B cell (primary cell): ENCODE measurements at regions not wholly inside any gene's neighbourhood (a gene's known extent, or its start where the extent isn't known, plus 50 kb on each side); places are given as distances from the start of the nearest gene placed in this dataset.

Source experiments
- ATAC-seq: fragments of 200-7000 bp; cut with Tn5 transposase; one replicate; pipeline ENCODE4 v1.10.0; 2021; ENCODE audit warnings: low read depth, mild to moderate bottlenecking, moderate number of reproducible peaks, moderate library complexity
- CTCF ChIA-PET: fragments of 350-600 bp; sonication (Branson Sonifier 250); formaldehyde crosslinking; loops from one replicate; lab custom pipeline; 2021; ENCODE audit warnings: antibody characterized with exemption, inconsistent platforms; lab: Charles Lee
- POLR2A ChIA-PET: fragments of 350-600 bp; sonication (Branson Sonifier 250); formaldehyde crosslinking; loops from one replicate; lab custom pipeline; 2021; ENCODE audit warnings: antibody characterized with exemption; lab: Charles Lee
- DNase-seq: peaks from one replicate; pipeline ENCODE4 v3.0.0; 2013
- H2AFZ ChIP-seq: 2 replicates; pipeline ENCODE4 v1.6.1; 2012; ENCODE audit warnings: mild to moderate bottlenecking, low read depth, low read length; ENCODE audit not compliant: insufficient read depth, poor library complexity, severe bottlenecking
- H3K27ac ChIP-seq, 2 donors: 1 replicate in 1 of 2; 2 replicates in 1 of 2; pipeline ENCODE4 v1.5.1; 2012 to 2013; ENCODE audit warnings: low read length in 2 of 2, mild to moderate bottlenecking in 2 of 2, moderate library complexity in 1 of 2
- H3K27me3 ChIP-seq, 4 experiments: fragments of 200-600 bp in 1 of 4; sonication (generic) in 1 of 4; replicated peaks in 1 of 4; 1 replicate in 2 of 4; 2 replicates in 2 of 4; pipeline versions ENCODE4 v1.6.1 to v1.7.0; 2013 to 2016; ENCODE audit warnings: low read length in 3 of 4, mild to moderate bottlenecking in 2 of 4, mixed read lengths in 1 of 4, moderate library complexity in 1 of 4; ENCODE audit not compliant: insufficient read depth in 4 of 4, control insufficient read depth in 3 of 4; ENCODE audit errors: control extremely low read depth in 1 of 4
- H3K36me3 ChIP-seq, 2 experiments: replicated peaks in 1 of 2; 1 replicate in 1 of 2; 2 replicates in 1 of 2; pipeline versions ENCODE4 v1.6.1 to v1.7.1; 2013; ENCODE audit warnings: low read length in 1 of 2; ENCODE audit not compliant: insufficient read depth in 2 of 2, control insufficient read depth in 1 of 2; ENCODE audit errors: control extremely low read depth in 1 of 2, extremely low read depth in 1 of 2
- H3K4me1 ChIP-seq, 2 donors: fragments of 200-600 bp in 1 of 2; sonication (generic) in 1 of 2; 1 replicate in 1 of 2; 2 replicates in 1 of 2; pipeline versions ENCODE4 v1.5.1 to v1.6.1; 2013 to 2017; ENCODE audit warnings: low read length in 2 of 2; ENCODE audit not compliant: control insufficient read depth in 2 of 2, insufficient read depth in 2 of 2
- H3K4me2 ChIP-seq: replicated peaks from 2 replicates; pipeline ENCODE3; 2012; ENCODE audit warnings: mild to moderate bottlenecking, low read depth, low read length; ENCODE audit not compliant: poor library complexity, severe bottlenecking
- H3K4me3 ChIP-seq, 5 experiments: fragments of 200-600 bp in 1 of 5; sonication (generic) in 1 of 5; 1 replicate in 3 of 5; 2 replicates in 2 of 5; pipeline versions ENCODE4 v1.5.1 to v1.7.0; 2011 to 2016; ENCODE audit warnings: low read length in 4 of 5, mild to moderate bottlenecking in 4 of 5, low read depth in 2 of 5, control low read depth in 1 of 5, moderate library complexity in 1 of 5; ENCODE audit not compliant: insufficient read depth in 1 of 5; ENCODE audit errors: control extremely low read depth in 1 of 5, extremely low read depth in 1 of 5
- H3K79me2 ChIP-seq: fragments of 200-600 bp; sonication (generic); one replicate; pipeline ENCODE4 v1.6.0; 2016; ENCODE audit warnings: low read length; ENCODE audit not compliant: control insufficient read depth, insufficient read depth
- H3K9ac ChIP-seq: fragments of 200-600 bp; sonication (generic); 2 replicates; pipeline ENCODE4 v1.6.1; 2017; ENCODE audit warnings: mild to moderate bottlenecking, low read length, moderate library complexity
- H3K9me3 ChIP-seq, 3 donors: one replicate each; pipeline versions ENCODE4 v1.6.1 to v1.7.1; 2013; ENCODE audit warnings: low read length in 2 of 3; ENCODE audit not compliant: control insufficient read depth in 2 of 3, insufficient read depth in 1 of 3; ENCODE audit errors: control extremely low read depth in 1 of 3
- H4K20me1 ChIP-seq: 2 replicates; pipeline ENCODE4 v1.6.0; 2012; ENCODE audit warnings: mild to moderate bottlenecking, low read length; ENCODE audit not compliant: insufficient read depth, control insufficient read depth, poor library complexity, severe bottlenecking
- H3K27ac Mint-ChIP-seq: one replicate; pipeline ENCODE4 v1.8.0; 2021; ENCODE audit warnings: mixed read lengths
- H3K27me3 Mint-ChIP-seq: one replicate; pipeline ENCODE4 v1.8.0; 2021; ENCODE audit warnings: mixed read lengths
- H3K4me1 Mint-ChIP-seq: one replicate; pipeline ENCODE4 v1.8.0; 2021; ENCODE audit warnings: mixed read lengths
- H3K4me3 Mint-ChIP-seq: one replicate; pipeline ENCODE4 v1.8.0; 2021; ENCODE audit warnings: mixed read lengths
- H3K9me3 Mint-ChIP-seq: one replicate; pipeline ENCODE4 v1.8.0; 2022; ENCODE audit warnings: mixed read lengths; ENCODE audit not compliant: insufficient read depth
- CTCF ChIP-seq: fragments of 200-600 bp; IDR thresholded peaks from one replicate; pipeline ENCODE4 v1.8.0; 2022; ENCODE audit warnings: antibody characterized with exemption, mild to moderate bottlenecking
- EZH2 ChIP-seq: IDR thresholded peaks from 2 replicates; pipeline ENCODE4 v1.6.1; 2012; ENCODE audit warnings: borderline replicate concordance, low read depth, mild to moderate bottlenecking, moderate library complexity, low read length; ENCODE audit not compliant: insufficient read depth, poor library complexity, severe bottlenecking
- WGBS: methylation state at CpG from one replicate; pipeline ENCODE4 v1.1.5; 2013; ENCODE audit warnings: missing lambda C conversion rate; ENCODE audit not compliant: insufficient coverage; 5-methylcytosine and 5-hydroxymethylcytosine counted together
- intact Hi-C: fragments of 100-400 bp; cut with micrococcal nuclease; formaldehyde crosslinking; loops from one replicate; pipeline ENCODE4 v1.10.0; 2022

GRCh38 chr18:77530732-77531131 is 281.1 kb downstream of the GALR1 start:
- no peaks in the 10 kb centered on the region for H4K20me1 ChIP-seq
- ChIA-PET POLR2A (no interaction called here), CTCF (no interaction called here)
- no peaks in the 10 kb centered on the region for H3K4me1 ChIP-seq
- H3K27ac Mint-ChIP-seq, result no peak overlapping the region
- no peaks in the 10 kb centered on the region for H3K4me1 Mint-ChIP-seq
- 83% methylated on average over 8 of the region's 9 CpGs for WGBS
- H3K9me3 Mint-ChIP-seq, result peaks cover 7% of the 10 kb centered on the region
- H3K27me3 Mint-ChIP-seq, result no peaks in the 10 kb centered on the region
- ATAC-seq (no peak), DNase-seq (no peak)
- no peaks in the 10 kb centered on the region for H3K27me3 ChIP-seq
- TF ChIP-seq CTCF (no peak), EZH2 (no peak)
- no peak overlapping the region for H2AFZ ChIP-seq
- no peak overlapping the region for H3K4me3 Mint-ChIP-seq
- no peak overlapping the region for H3K4me3 ChIP-seq
- H3K9ac ChIP-seq, result no peak overlapping the region
- H3K4me2 ChIP-seq, result no peak overlapping the region
- H3K36me3 ChIP-seq, result no peaks in the 10 kb centered on the region
- H3K79me2 ChIP-seq, result no peaks in the 10 kb centered on the region
- peaks cover 0 to 6% (median 0%) of the 10 kb centered on the region in 3 donors for H3K9me3 ChIP-seq
- H3K27ac ChIP-seq, result no peak overlapping the region
- intact Hi-C loops, result no loop called here

- ChIA-PET POLR2A (no interaction called here), CTCF (no interaction called here)
- H3K27me3 Mint-ChIP-seq, result no peaks in the 10 kb centered on the region
- intact Hi-C loops, result no loop called here
- no peaks in the 10 kb centered on the region for H3K4me1 Mint-ChIP-seq
- WGBS, result 100% methylated on average over 3 of the region's 6 CpGs
- no peak overlapping the region for H2AFZ ChIP-seq
- no peaks in the 10 kb centered on the region for H3K79me2 ChIP-seq
- H3K27me3 ChIP-seq, result no peaks in the 10 kb centered on the region
- peaks cover 0 to 5% (median 0%) of the 10 kb centered on the region in 3 donors for H3K9me3 ChIP-seq
- no peak overlapping the region for H3K27ac ChIP-seq
- H3K4me2 ChIP-seq, result no peak overlapping the region
- no peak for DNase-seq
- TF ChIP-seq CTCF (no peak), EZH2 (no peak)
- no peak for ATAC-seq
- no peaks in the 10 kb centered on the region for H3K4me1 ChIP-seq
- no peaks in the 10 kb centered on the region for H3K36me3 ChIP-seq
- H3K27ac Mint-ChIP-seq, result no peak overlapping the region
- H3K9me3 Mint-ChIP-seq, result no peaks in the 10 kb centered on the region
- no peak overlapping the region for H3K4me3 Mint-ChIP-seq
- no peak overlapping the region for H3K4me3 ChIP-seq
- H4K20me1 ChIP-seq, result no peaks in the 10 kb centered on the region
- H3K9ac ChIP-seq, result no peak overlapping the region
These were observed 290.2 kb downstream of the GALR1 start for GRCh38 chr18:77539860-77540259.
